ENCODE measurements at regions not wholly inside any gene's neighbourhood (a gene's known extent, or its start where the extent isn't known, plus 50 kb on each side); places are given as distances from the start of the nearest gene placed in this dataset.
"Not testable (repeated sequence)": the region's sequence is repeated elsewhere in the genome, so short reads cannot be mapped to it uniquely, and the experiment has no call there.

DNA sequence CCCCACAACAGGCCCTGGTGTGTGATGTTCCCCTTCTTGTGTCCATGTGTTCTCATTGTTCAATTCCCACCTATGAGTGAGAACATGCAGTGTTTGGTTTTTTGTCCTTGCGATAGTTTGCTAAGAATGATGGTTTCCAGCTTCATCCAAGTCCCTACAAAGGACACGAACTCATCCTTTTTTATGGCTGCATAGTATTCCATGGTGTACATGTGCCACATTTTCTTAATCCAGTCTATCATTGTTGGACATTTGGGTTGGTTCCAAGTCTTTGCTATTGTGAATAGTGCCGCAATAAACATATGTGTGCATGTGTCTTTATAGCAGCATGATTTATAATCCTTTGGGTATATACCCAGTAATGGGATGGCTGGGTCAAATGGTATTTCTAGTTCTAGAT, 53.0 kb upstream of the TNFAIP3 start:
- TF ChIP-seq, protein P1, sequence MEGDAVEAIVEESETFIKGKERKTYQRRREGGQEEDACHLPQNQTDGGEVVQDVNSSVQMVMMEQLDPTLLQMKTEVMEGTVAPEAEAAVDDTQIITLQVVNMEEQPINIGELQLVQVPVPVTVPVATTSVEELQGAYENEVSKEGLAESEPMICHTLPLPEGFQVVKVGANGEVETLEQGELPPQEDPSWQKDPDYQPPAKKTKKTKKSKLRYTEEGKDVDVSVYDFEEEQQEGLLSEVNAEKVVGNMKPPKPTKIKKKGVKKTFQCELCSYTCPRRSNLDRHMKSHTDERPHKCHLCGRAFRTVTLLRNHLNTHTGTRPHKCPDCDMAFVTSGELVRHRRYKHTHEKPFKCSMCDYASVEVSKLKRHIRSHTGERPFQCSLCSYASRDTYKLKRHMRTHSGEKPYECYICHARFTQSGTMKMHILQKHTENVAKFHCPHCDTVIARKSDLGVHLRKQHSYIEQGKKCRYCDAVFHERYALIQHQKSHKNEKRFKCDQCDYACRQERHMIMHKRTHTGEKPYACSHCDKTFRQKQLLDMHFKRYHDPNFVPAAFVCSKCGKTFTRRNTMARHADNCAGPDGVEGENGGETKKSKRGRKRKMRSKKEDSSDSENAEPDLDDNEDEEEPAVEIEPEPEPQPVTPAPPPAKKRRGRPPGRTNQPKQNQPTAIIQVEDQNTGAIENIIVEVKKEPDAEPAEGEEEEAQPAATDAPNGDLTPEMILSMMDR (IDR thresholded peaks at IDR 0.05) = not testable (repeated sequence)
- not testable (repeated sequence) for TF ChIP-seq POLR2A (IDR thresholded peaks at IDR 0.05)
